ENCODE measurements at regions not wholly inside any gene's neighbourhood (a gene's known extent, or its start where the extent isn't known, plus 50 kb on each side); places are given as distances from the start of the nearest gene placed in this dataset.

DNA sequence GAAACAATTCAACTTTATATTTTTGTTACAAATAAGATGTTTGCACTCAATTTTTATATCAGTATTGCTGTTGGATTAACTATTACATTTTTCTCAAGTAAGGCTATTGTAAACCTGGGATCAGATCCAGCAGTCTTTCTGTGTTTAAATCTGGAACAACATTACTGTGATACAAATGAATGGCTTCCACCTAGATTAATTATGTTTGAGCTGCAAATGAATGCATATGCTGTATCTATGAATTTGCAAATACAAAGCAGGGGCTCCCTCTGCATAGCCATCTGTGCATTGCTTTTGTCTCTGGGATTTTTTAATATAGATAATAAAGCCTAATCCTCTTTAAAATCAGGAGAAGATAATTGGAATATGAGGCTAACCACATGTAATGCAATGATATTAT lies 69.8 kb upstream of the NEIL3 start:
- H3K79me2 ChIP-seq (ENCODE audit: insufficient read depth, low read length), result no peaks in the 10 kb centered on the region
- H3K9me2 ChIP-seq (replicated peaks; ENCODE audit: low read depth, low read length), result no peaks in the 10 kb centered on the region
- H2AFZ ChIP-seq (ENCODE audit: low read length), result no peak overlapping the region
- no peaks in the 10 kb centered on the region for H3K9me3 ChIP-seq (ENCODE audit: insufficient read depth, low read depth, low read length)
- no peaks in the 10 kb centered on the region for H3K27me3 ChIP-seq (ENCODE audit: insufficient read depth, low read length, poor library complexity, severe bottlenecking)
- no peaks in the 10 kb centered on the region for H3K36me3 ChIP-seq (ENCODE audit: insufficient read depth, low read length)
- H3K4me2 ChIP-seq (ENCODE audit: low read depth, low read length, poor library complexity, severe bottlenecking), result no peak overlapping the region
- no peaks in the 10 kb centered on the region for H3F3A ChIP-seq (ENCODE audit: low read depth)
- H3K4me3 ChIP-seq (ENCODE audit: low read length, poor library complexity, severe bottlenecking), result no peak overlapping the region
- no peaks in the 10 kb centered on the region for H4K20me1 ChIP-seq (ENCODE audit: insufficient read depth, low read length, poor library complexity, severe bottlenecking)
- no peak overlapping the region for H3K9ac ChIP-seq (ENCODE audit: low read depth, low read length, poor library complexity, severe bottlenecking)
- TF ChIP-seq, protein P1, sequence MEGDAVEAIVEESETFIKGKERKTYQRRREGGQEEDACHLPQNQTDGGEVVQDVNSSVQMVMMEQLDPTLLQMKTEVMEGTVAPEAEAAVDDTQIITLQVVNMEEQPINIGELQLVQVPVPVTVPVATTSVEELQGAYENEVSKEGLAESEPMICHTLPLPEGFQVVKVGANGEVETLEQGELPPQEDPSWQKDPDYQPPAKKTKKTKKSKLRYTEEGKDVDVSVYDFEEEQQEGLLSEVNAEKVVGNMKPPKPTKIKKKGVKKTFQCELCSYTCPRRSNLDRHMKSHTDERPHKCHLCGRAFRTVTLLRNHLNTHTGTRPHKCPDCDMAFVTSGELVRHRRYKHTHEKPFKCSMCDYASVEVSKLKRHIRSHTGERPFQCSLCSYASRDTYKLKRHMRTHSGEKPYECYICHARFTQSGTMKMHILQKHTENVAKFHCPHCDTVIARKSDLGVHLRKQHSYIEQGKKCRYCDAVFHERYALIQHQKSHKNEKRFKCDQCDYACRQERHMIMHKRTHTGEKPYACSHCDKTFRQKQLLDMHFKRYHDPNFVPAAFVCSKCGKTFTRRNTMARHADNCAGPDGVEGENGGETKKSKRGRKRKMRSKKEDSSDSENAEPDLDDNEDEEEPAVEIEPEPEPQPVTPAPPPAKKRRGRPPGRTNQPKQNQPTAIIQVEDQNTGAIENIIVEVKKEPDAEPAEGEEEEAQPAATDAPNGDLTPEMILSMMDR (conservative IDR thresholded peaks at IDR 0.05; ENCODE audit: low read length), result no peak
- no peak for TF ChIP-seq EZH2phosphoT487 (IDR thresholded peaks at IDR 0.05; ENCODE audit: borderline replicate concordance)
- no peaks in the 10 kb centered on the region for H3K4me1 ChIP-seq (ENCODE audit: insufficient read depth, low read length, poor library complexity, severe bottlenecking)

DNA sequence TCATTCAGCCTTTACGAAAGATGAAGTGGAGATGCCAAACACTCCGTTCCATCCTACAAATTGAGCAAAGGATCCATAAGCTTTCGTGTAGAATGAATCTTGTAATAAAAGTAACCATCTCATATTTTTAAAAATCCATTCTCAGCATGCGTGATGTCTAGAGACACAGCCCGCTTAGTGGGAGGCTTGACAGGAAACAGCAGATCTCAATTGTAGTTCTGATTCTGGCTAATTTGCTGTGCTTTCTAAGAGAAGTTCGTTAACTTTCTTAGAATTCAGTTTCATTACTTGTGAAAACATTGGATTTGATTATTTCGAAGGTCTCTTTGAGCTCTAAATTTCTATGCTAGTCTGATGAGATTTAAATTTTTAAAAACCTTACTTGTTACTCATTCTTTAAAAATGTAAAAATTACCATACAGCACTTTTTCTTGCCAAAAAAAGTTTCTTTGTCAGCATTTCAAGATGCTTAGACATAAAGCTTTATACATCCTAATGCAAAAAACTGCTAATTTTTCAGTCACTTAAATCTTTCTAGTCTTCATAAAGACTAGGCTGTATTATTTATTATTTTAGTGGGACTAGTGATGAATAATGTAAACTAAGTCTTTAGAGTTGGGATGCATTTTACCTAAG lies 66.9 kb upstream of the NEIL3 start:
- Histone ChIP-seq H3F3A (ENCODE audit: low read depth) (no peaks in the 10 kb centered on the region), H3K4me3 (ENCODE audit: low read length, poor library complexity, severe bottlenecking) (no peak overlapping the region), H2AFZ (ENCODE audit: low read length) (no peak overlapping the region), H3K4me1 (ENCODE audit: insufficient read depth, low read length, poor library complexity, severe bottlenecking) (no peaks in the 10 kb centered on the region), H3K4me2 (ENCODE audit: low read depth, low read length, poor library complexity, severe bottlenecking) (no peak overlapping the region), H4K20me1 (ENCODE audit: insufficient read depth, low read length, poor library complexity, severe bottlenecking) (no peaks in the 10 kb centered on the region), H3K36me3 (ENCODE audit: insufficient read depth, low read length) (no peaks in the 10 kb centered on the region), H3K9ac (ENCODE audit: low read depth, low read length, poor library complexity, severe bottlenecking) (no peak overlapping the region), H3K79me2 (ENCODE audit: insufficient read depth, low read length) (no peaks in the 10 kb centered on the region), H3K9me3 (ENCODE audit: insufficient read depth, low read depth, low read length) (no peaks in the 10 kb centered on the region), H3K27me3 (ENCODE audit: insufficient read depth, low read length, poor library complexity, severe bottlenecking) (no peaks in the 10 kb centered on the region), H3K9me2 (replicated peaks; ENCODE audit: low read depth, low read length) (no peaks in the 10 kb centered on the region)
- TF ChIP-seq, protein P1 (conservative IDR thresholded peaks at IDR 0.05; ENCODE audit: low read length), result no peak
- no peak for TF ChIP-seq EZH2phosphoT487 (IDR thresholded peaks at IDR 0.05; ENCODE audit: borderline replicate concordance)

DNA sequence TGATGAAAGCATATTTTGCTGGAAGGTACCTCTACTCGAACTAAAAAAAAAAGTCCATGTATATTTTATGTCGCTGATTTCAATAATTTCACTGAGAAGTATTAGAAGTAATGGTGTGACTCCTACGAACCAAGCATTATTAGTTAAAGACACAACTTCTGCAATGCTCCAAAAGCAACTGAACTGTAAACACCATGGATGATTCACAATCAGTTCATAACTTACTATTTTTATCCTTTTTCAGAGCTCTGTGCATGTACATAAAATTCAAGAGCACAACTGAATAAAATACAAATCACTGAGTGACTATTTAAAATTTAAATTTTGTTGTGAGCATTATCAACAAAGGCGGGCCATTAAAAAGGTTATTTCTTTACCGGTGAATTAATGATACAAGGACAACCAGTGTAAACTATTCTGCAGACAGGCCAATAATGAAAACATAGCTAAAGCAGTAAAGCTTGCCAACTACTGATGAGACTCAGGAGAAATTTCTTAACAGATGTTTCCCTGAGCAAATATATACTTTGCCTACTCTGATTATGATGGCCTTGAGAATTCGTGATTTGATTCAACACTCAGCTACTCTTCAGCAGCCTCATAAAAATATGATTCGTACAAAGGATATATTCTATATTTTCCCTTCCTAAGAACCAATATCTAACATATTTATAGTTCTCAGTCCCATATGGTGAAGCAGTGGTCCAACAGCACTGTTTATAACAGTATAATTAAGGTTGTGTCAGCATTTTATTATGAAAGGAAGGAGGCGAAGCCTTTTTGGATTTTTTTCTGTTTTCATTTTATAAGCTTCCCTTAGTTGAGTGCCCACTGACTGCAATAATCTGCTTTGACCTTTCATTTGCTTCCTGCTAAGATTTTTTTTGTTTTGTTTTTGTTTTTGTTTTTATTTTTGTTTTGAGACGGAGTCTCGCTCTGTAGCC lies 62.8 kb upstream of the NEIL3 start:
- Histone ChIP-seq H3K79me2 (ENCODE audit: insufficient read depth, low read length) (no peaks in the 10 kb centered on the region), H3K4me3 (ENCODE audit: low read length, poor library complexity, severe bottlenecking) (no peak overlapping the region), H2AFZ (ENCODE audit: low read length) (no peak overlapping the region), H3F3A (ENCODE audit: low read depth) (no peaks in the 10 kb centered on the region), H3K9ac (ENCODE audit: low read depth, low read length, poor library complexity, severe bottlenecking) (no peak overlapping the region), H3K9me3 (ENCODE audit: insufficient read depth, low read depth, low read length) (no peaks in the 10 kb centered on the region), H4K20me1 (ENCODE audit: insufficient read depth, low read length, poor library complexity, severe bottlenecking) (no peaks in the 10 kb centered on the region), H3K36me3 (ENCODE audit: insufficient read depth, low read length) (no peaks in the 10 kb centered on the region), H3K4me2 (ENCODE audit: low read depth, low read length, poor library complexity, severe bottlenecking) (no peak overlapping the region), H3K9me2 (replicated peaks; ENCODE audit: low read depth, low read length) (no peaks in the 10 kb centered on the region), H3K27me3 (ENCODE audit: insufficient read depth, low read length, poor library complexity, severe bottlenecking) (no peaks in the 10 kb centered on the region), H3K4me1 (ENCODE audit: insufficient read depth, low read length, poor library complexity, severe bottlenecking) (no peaks in the 10 kb centered on the region)
- no peak for TF ChIP-seq EZH2phosphoT487 (IDR thresholded peaks at IDR 0.05; ENCODE audit: borderline replicate concordance)
- TF ChIP-seq, protein P1 (conservative IDR thresholded peaks at IDR 0.05; ENCODE audit: low read length), result no peak

All from Loucy (cell line).